Activated T-cell treated with anti-CD3 and anti-CD28 coated beads for 4 hours (primary cell): ENCODE measurements at regions not wholly inside any gene's neighbourhood (a gene's known extent, or its start where the extent isn't known, plus 50 kb on each side); places are given as distances from the start of the nearest gene placed in this dataset.
"Not testable (repeated sequence)": the region's sequence is repeated elsewhere in the genome, so short reads cannot be mapped to it uniquely, and the experiment has no call there.

Source experiments
- DNase-seq: peaks from one replicate; pipeline ENCODE4 v3.0.0-alpha.2; 2020

GRCh38 chr12:131591714-131592709 lies 118.9 kb upstream of the SFSWAP start:
- no peak for DNase-seq

DNA sequence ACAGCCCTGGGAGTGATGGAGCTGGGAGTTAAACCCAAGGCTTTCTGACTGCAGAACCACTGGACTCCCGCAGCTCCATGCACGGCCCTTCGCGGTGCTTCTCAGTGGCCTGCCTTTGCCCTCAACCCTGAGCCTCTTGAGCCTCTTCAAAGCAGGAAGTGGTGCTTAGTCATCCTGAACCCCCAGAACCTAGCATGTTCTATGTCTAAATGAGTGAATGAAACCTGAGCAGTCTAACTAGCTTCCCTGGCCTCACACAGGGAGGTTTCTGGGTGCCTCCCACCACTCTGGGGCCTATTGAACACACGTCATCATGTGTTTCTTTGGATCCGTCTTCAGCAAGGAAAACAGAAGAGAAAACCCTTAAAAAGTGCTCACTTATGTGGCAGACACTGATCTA lies 117.9 kb upstream of the SFSWAP start:
- no peak for DNase-seq

GRCh38 chr12:131593406-131593805 lies 117.5 kb upstream of the SFSWAP start:
- DNase-seq = no peak

GRCh38 chr12:131596115-131596514 lies 114.8 kb upstream of the SFSWAP start:
- DNase-seq = no peak

DNA sequence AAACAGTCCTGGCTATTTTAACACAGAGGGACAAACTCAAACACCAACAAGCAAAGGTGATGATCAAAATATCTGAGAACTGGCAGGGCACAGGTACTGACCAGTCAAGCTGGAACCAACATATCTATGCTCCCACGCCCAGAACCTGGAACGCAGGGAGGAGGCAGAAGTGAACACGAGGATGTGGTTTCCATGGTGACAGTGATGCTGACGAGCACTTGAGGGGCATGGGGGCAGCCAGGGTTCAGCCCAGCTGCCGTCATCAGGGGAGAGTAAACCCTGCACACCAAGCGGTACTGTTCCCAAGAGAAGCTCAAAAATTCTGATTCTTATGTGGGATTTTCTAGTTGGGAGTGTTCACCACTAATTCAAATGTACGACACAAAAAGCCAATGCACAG lies 113.6 kb upstream of the SFSWAP start:
- no peak for DNase-seq

DNA sequence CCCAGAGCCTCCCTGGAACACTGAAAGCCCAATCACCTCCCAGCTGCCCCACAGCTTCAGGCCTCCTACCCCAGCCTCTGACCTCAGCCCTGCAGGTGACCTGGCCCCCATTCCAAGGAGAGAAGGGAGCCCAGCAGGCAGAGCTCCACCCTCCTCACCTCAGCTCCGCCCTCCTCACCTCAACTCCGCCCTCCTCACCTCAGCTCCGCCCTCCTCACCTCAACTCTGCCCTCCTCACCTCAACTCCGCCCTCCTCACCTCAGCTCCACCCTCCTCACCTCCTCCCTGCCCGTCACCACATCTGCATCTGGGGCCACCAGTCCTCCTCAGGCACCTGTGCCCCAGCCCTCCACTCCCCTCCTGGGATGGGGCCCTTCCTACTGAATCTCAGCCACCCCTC lies 112.2 kb upstream of the SFSWAP start:
- DNase-seq = no peak

DNA sequence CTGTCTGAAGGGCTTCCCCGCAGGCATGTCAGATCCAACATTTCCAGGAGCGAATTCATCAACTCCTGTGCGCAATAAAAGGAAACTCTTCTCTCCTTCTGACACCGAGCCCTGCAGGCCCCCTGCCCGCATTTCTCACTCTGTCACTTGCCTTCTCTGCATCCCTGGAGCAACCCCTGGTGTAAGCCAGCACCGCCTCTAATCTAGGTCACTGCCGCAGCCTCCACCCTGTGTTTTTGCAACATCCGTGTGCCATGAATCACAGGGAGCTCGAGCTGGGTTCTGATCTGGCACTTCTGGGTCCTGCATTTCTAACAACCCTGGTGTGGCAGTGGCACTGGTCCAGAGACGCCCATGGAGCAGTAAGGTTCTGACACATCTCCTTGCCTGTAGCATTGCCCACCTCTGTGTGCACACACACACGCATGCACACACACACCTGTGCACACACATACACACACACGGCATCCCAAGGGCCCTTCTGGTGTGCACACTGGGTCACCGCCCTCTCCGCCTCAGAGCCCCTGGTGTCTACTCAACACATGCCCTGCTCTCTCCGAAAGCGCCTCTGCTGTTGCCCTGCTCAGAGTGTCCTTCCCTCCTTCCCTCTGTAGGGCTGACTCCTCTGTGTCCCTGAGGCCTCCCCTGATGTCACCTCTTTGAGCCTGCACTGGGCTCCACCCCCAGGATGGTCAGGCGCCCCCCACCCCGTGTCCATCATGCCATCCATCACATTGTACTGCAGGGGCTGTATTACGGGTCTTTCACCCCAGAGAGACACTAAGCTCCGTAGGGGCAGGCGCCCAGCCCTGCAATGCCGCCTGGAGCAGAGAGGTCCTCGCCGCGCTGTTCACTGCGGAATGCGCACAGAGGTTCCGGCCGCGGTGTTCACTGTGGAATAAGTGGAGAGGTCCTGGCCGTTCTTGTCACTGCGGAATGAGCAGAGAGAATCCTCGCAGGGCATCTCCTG lies 111.4 kb upstream of the SFSWAP start:
- no peak for DNase-seq

DNA sequence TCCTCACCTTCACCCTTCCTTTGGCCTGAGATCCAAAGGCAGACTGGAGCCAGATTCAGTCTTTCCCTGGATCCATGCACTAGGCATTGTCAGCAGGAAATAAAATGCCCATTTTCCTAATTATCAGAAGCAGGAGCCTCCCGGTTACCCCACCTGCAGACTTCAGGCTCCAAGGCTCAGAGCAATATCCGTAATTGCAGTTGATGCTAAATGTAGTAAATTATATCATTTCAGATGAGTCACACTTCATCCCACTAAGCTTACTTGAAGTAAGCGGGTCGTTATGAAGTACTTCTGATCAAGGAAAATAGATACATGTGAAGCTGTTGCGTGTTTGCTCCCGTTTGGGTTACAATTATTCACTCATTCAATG lies 110.7 kb upstream of the SFSWAP start:
- DNase-seq = no peak

DNA sequence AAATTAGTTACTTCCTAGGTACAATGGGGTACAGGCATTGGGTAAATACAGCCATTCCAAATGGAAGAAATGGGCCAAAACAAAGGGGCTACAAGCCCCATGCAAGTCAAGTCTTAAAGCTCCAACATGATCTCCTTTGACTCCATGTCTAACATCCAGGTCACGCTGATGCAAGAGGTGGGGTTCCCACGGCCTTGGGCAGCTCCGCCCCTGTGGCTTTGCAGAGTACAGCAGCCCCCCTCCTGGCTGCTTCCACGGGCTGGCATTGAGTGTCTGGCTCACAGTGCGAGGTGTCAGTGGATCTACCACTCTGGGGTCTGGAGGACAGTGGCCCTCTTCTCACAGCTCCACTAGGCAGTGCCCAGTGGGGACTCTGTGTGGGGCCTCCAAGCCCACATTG lies 109.4 kb upstream of the SFSWAP start:
- DNase-seq = not testable (repeated sequence)

DNA sequence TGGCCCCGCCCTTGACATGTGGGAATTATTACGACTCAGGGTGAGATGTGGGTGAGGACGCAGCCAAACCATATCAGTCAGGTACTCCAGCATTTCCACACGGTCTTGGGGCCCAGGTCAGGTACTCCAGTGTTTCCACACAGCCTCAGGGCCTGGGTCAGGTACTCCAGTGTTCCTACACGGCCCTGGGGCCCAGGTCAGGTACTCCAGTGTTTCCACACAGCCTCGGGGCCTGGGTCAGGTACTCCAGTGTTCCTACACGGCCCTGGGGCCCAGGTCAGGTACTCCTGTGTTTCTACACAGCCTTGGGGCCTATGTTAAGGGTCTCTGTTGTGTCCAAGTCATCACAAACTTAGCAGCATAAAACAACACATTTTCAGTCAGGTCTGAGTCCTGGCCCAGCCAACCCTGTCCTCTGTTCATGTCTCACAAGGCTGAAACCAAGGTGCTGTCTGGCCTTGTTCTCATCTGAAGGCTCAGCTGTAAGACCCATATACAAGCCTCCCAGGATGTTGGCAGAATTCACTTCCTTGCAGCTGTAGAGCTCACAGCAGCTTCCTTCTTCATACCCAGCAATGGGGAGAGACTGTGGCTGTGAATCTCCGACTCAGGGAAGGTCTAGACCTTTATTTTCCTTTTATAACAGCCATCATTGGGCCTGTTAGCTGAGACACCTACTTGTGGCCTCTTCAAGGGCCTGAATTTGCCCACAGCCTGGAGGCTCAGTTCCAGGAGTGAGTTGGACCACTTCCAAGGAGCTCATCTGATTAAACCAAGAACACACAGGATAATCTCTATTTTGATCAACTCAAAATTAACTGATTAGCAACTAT lies 107.6 kb upstream of the SFSWAP start:
- no peak for DNase-seq

DNA sequence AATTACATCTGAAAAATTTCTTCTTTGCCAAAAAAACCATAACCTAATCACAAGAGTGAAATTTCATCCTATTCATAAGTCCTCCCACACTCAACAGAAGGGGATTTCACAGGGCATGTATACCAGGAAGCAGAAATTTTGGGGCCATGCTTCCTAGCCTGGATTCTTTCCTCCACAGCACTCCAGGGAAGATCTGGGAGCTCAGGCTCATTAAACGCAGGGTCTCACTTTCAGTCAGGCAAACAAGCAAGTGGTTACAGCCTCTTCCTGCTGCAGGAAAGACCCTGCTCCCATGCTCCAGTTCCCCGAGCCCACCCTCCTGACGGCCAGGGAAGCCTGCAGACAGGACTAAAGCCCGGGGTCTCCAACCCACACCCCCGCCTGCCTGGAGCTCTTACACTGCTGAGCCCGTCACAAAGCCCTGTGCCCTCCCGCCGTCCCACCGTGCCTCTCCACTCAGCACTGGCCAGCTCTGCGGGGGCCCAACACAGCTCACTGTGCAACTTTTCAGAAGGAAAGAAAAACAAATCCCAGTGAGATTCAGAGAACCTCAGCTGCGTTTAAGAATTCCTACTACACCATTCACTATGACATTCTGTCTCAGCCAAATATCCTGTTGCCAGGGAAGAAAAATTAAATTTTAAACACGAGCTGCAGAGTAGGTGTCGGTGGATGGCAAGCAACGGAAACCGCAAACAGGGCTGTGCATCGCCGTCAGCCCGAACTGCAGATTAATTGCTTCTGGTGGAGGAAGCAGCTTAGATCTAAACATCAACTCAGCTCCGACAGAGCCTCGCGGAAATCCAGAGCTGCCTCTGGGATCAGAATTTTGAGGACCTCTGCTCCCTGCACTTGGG lies 106.7 kb upstream of the SFSWAP start:
- peak; percentile 17 for DNase-seq

- DNase-seq = no peak
Measured at GRCh38 chr12:131604859-131605258, 106.0 kb upstream of the SFSWAP start.

DNA sequence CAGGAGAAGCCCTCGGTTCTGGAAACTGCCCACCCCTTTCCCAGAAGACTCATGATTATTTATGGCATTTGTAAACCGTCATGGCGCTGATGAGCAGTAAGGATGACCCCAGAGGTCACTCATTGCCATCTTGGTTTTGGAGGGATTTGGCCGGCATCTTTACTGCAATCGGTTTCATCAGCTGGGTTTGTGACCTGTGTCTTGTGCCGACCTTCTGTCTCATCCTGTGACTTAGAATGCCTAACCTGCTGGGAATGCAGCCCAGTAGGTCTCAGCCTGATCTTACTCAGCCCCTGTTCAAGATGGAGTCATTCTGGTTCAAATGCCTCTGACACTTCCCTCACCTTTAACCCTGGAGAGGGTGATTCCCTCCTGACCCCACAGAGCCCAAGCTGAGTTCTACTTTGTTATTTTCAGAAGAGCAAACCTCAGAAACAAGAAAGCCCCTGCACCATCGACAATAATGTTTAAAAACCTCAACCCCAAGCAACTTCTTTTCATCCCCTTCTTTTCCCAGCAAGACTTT lies 105.5 kb upstream of the SFSWAP start:
- DNase-seq = no peak

DNA sequence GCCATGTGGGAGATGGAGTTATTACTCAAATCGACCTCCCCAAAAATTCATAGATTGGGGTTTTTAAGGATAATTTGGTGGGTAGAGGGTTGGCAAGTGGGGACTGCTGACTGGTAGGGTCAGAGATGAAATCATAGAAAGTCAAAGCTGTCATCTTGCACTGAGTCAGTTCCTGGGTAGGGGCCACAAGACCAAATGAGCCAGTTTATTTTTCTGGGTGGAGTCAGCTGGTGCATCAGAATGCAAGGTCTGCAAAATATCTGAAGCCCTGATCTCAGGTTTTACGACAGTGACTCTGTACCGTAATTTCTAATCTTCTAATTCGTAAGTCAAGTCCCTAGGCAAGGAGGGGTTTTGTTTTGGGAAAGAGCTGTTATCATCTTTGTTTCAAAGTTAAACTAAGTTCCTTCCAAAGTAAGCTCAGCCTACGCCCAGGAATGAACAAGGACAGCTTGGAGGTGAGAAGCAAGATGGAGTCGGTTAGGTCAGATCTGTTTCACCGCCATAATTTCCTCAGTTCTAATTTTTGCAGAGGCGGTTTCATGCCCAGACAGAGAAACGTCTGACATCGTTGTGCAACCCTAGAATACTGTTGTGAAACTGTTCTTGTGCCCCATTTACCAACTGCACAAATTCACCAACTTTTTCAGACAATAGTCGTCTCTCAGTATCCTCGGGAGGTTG lies 104.5 kb upstream of the SFSWAP start:
- no peak for DNase-seq

DNA sequence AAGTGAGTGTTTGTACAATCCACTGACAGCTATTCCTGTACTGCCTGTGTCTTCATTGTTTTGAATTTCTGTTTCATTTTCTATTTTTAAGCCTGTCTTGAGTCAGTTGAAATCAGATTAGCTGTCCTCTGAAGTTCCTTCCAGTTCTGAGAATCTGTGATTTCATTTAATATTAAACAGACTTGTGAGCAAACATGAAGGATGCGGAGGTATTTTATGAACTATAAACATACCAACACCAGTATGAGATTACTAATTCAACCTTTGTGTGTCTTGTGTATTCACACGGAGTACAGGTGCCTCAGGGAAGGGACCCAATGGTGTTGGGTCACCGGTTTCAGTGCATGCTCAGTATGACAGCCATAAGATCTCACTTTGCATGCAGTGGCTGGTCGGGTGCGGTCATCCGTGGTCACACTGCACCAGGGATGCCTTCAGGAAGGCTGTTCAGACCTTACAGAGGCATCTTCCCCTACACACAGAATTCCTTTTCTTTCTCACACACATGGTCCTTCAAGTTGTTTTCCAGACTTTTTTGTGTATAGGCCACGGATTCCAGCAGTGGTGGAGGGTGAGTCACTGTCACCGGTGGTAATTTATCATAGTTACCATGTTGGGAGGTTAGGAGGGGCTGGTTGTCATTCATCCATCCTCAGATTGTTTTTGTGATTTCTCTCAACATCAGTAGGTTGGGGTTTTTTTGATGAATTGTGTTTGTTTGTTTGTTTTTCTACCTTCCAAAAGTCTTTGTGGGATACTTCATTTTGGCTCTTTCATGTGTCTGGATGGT lies 103.0 kb upstream of the SFSWAP start:
- DNase-seq = no peak

GRCh38 chr12:131608740-131609690 lies 101.9 kb upstream of the SFSWAP start:
- peak; percentile 45 for DNase-seq

DNA sequence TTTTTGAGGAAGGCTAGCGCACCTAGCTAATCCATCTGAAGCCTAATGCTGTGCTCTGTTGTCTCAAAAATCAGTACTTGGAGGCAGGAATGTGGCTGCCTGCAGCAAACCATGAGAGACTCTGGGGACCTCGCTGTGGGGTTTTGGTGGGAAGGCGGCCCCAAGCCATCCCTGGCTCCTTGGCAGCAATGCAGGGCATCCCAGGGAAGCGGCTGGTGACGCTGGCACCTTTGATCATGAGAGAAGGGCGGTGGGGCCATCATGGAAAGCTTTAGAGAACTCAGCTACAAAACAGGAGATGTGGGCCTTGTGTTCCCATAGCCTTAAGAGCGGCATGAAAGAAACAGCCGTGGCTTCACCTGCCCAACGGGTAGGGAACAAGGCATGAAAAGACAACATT lies 101.1 kb upstream of the SFSWAP start:
- DNase-seq = no peak

DNA sequence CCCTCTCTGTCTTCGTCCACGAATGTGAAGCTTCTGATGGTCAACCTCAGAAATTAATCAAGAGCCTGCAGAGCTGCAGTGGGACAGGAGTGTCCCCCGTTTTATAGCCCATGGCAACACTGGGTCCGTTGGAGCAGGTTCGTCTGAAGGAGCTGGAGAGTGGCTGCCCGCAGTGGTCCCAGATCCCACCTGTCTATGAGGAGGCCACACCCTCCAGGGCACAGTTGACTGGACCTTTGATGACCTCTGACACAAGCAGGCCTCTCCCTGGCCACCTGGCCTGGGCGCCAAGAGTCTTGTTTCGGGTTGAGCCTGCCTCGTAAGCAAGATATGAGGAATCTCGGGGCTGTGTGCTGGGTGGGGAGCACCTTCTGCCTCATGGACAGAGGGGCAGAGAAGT lies 100.7 kb upstream of the SFSWAP start:
- DNase-seq = no peak

GRCh38 chr12:131610891-131611290 lies 100.0 kb upstream of the SFSWAP start:
- DNase-seq = no peak
